H1 (cell line): ENCODE measurements at regions not wholly inside any gene's neighbourhood (a gene's known extent, or its start where the extent isn't known, plus 50 kb on each side); places are given as distances from the start of the nearest gene placed in this dataset.

ENCODE experiments used
- CTCF ChIA-PET: fragments of 300-600 bp; sonication (Branson Sonifier 250); formaldehyde crosslinking; loops from one replicate; lab custom pipeline; 2021; ENCODE audit not compliant: partially characterized antibody; lab: Charles Lee
- POLR2A ChIA-PET: fragments of 300-600 bp; sonication (Branson Sonifier 250); formaldehyde crosslinking; loops from one replicate; lab custom pipeline; 2021; ENCODE audit warnings: inconsistent platforms; ENCODE audit not compliant: partially characterized antibody; lab: Charles Lee
- DNase-seq, 2 experiments: peaks; one replicate each; pipeline versions ENCODE4 v3.0.0 to v3.0.0-alpha.2; 2010 to 2022; ENCODE audit warnings: low spot score in 2 of 2, low read depth in 1 of 2, mixed read lengths in 1 of 2
- FAIRE-seq: peaks from 2 replicates; lab custom pipeline; 2011; peaks lifted over from hg19 to GRCh38; lab: Jason Lieb, UNC
- H2AFZ ChIP-seq: 2 replicates; pipeline ENCODE4 v1.8.1; 2012; ENCODE audit warnings: low read length, inconsistent platforms
- H2AK5ac ChIP-seq: 2 replicates; pipeline ENCODE4 v1.6.1; 2013; ENCODE audit warnings: low read depth, low read length
- H2BK120ac ChIP-seq: replicated peaks from 2 replicates; pipeline ENCODE3; 2013; ENCODE audit warnings: low read depth, low read length, inconsistent platforms
- H2BK12ac ChIP-seq: 2 replicates; pipeline ENCODE4 v1.6.1; 2013; ENCODE audit warnings: low read depth, low read length
- H2BK15ac ChIP-seq: 2 replicates; pipeline ENCODE4 v1.6.1; 2013; ENCODE audit warnings: low read length
- H2BK20ac ChIP-seq: 2 replicates; pipeline ENCODE4 v1.6.1; 2013; ENCODE audit warnings: low read length
- H2BK5ac ChIP-seq: 2 replicates; pipeline ENCODE4 v1.6.1; 2013; ENCODE audit warnings: low read depth, low read length
- H3K14ac ChIP-seq: 2 replicates; pipeline ENCODE4 v1.6.1; 2013; ENCODE audit warnings: inconsistent platforms; ENCODE audit not compliant: insufficient read length
- H3K18ac ChIP-seq: 2 replicates; pipeline ENCODE4 v1.6.1; 2013; ENCODE audit warnings: low read length; ENCODE audit errors: extremely low read depth
- H3K23ac ChIP-seq: 2 replicates; pipeline ENCODE4 v1.6.1; 2013; ENCODE audit warnings: inconsistent platforms; ENCODE audit not compliant: insufficient read length
- H3K23me2 ChIP-seq: 2 replicates; pipeline ENCODE4 v1.6.1; 2013; ENCODE audit warnings: low read depth, low read length
- H3K27ac ChIP-seq: 2 replicates; pipeline ENCODE4 v1.6.1; 2011; ENCODE audit warnings: low read depth, low read length, inconsistent platforms
- H3K27me3 ChIP-seq, 4 experiments: replicated peaks in 1 of 4; 1 replicate in 1 of 4; 2 replicates in 3 of 4; pipeline versions ENCODE4 v1.6.1 to v1.8.1; 2011 to 2013; ENCODE audit warnings: low read length in 3 of 4, mild to moderate bottlenecking in 3 of 4, inconsistent platforms in 2 of 4, mixed read lengths in 2 of 4, moderate library complexity in 1 of 4; ENCODE audit not compliant: control insufficient read depth in 3 of 4, insufficient read depth in 3 of 4; ENCODE audit errors: extremely low read depth in 1 of 4
- H3K36me3 ChIP-seq, 4 experiments: 2 replicates each; pipeline versions ENCODE4 v1.6.1 to v1.8.1; 2011 to 2013; ENCODE audit warnings: mild to moderate bottlenecking in 4 of 4, low read length in 3 of 4, moderate library complexity in 2 of 4, control low read depth in 1 of 4, inconsistent platforms in 1 of 4; ENCODE audit not compliant: insufficient read depth in 4 of 4, control insufficient read depth in 2 of 4
- H3K4ac ChIP-seq: replicated peaks from 2 replicates; pipeline ENCODE3; 2013; ENCODE audit warnings: low read length, low read depth, mixed read lengths, inconsistent platforms; ENCODE audit not compliant: insufficient read length
- H3K4me1 ChIP-seq, 4 experiments: replicated peaks in 1 of 4; 1 replicate in 1 of 4; 2 replicates in 3 of 4; pipeline versions ENCODE4 v1.6.1 to v1.8.1; 2011 to 2013; ENCODE audit warnings: low read length in 3 of 4, inconsistent platforms in 2 of 4, mixed read lengths in 1 of 4; ENCODE audit not compliant: insufficient read depth in 4 of 4, control insufficient read depth in 3 of 4
- H3K4me2 ChIP-seq, 2 experiments: 2 replicates each; pipeline versions ENCODE4 v1.6.1 to v1.8.1; 2011 to 2013; ENCODE audit warnings: low read depth in 2 of 2, low read length in 2 of 2, control low read depth in 1 of 2, inconsistent platforms in 1 of 2, mild to moderate bottlenecking in 1 of 2; ENCODE audit not compliant: insufficient read depth in 1 of 2
- H3K4me3 ChIP-seq, 4 experiments: fragments of 200-600, 300-600 bp in 1 of 4; sonication (generic), shearing (Covaris generic), sonication (Bioruptor Twin) in 1 of 4; 2 replicates each; pipeline versions ENCODE4 v1.5.1 to v1.8.1; 2011 to 2016; ENCODE audit warnings: low read length in 4 of 4, low read depth in 3 of 4, control low read depth in 2 of 4, inconsistent platforms in 2 of 4, mild to moderate bottlenecking in 2 of 4, mixed read lengths in 1 of 4, moderate library complexity in 1 of 4; ENCODE audit not compliant: insufficient read depth in 2 of 4; ENCODE audit errors: extremely low read depth in 1 of 4
- H3K56ac ChIP-seq: replicated peaks from 2 replicates; pipeline ENCODE3; 2013; ENCODE audit warnings: low read depth, mild to moderate bottlenecking, mixed read lengths, low read length, inconsistent platforms; ENCODE audit not compliant: insufficient read length
- H3K79me1 ChIP-seq: 2 replicates; pipeline ENCODE4 v1.6.1; 2013; ENCODE audit warnings: low read depth, low read length, control low read depth
- H3K79me2 ChIP-seq, 2 experiments: 2 replicates each; pipeline versions ENCODE4 v1.6.1 to v1.8.1; 2012 to 2013; ENCODE audit warnings: low read length in 2 of 2, mild to moderate bottlenecking in 2 of 2, inconsistent platforms in 1 of 2; ENCODE audit not compliant: insufficient read depth in 2 of 2, control insufficient read depth in 1 of 2
- H3K9ac ChIP-seq, 4 experiments: replicated peaks in 1 of 4; 1 replicate in 1 of 4; 2 replicates in 3 of 4; pipeline versions ENCODE4 v1.6.1 to v1.8.1; 2011 to 2013; ENCODE audit warnings: low read depth in 3 of 4, low read length in 3 of 4, control low read depth in 2 of 4, mild to moderate bottlenecking in 2 of 4, moderate library complexity in 2 of 4, inconsistent platforms in 1 of 4; ENCODE audit errors: extremely low read depth in 1 of 4
- H3K9me3 ChIP-seq, 2 experiments: 2 replicates each; pipeline versions ENCODE4 v1.6.1 to v1.8.1; 2012 to 2013; ENCODE audit warnings: mild to moderate bottlenecking in 2 of 2, moderate library complexity in 2 of 2, control low read depth in 1 of 2, inconsistent platforms in 1 of 2, low read depth in 1 of 2, low read length in 1 of 2, mixed read lengths in 1 of 2; ENCODE audit not compliant: insufficient read depth in 2 of 2
- H4K20me1 ChIP-seq, 2 experiments: replicated peaks in 1 of 2; 2 replicates each; pipeline versions ENCODE3 to v1.8.1; 2011 to 2013; ENCODE audit warnings: inconsistent platforms in 2 of 2, low read length in 2 of 2, mild to moderate bottlenecking in 1 of 2; ENCODE audit not compliant: insufficient read depth in 2 of 2, control insufficient read depth in 1 of 2
- H4K5ac ChIP-seq: 2 replicates; pipeline ENCODE4 v1.6.1; 2013; ENCODE audit warnings: low read length, low read depth, mixed read lengths, inconsistent platforms; ENCODE audit not compliant: insufficient read length
- H4K8ac ChIP-seq: 2 replicates; pipeline ENCODE4 v1.8.0; 2013; ENCODE audit warnings: mild to moderate bottlenecking, moderate library complexity, low read length, inconsistent platforms; ENCODE audit not compliant: insufficient read depth; ENCODE audit errors: extremely low read depth
- H4K91ac ChIP-seq: replicated peaks from 2 replicates; pipeline ENCODE3; 2013; ENCODE audit warnings: low read length, mixed read lengths, inconsistent platforms; ENCODE audit not compliant: insufficient read length
- BCL11A ChIP-seq, 2 experiments: IDR thresholded peaks; one replicate each; pipeline ENCODE4 v1.6.1; 2011; ENCODE audit warnings: low read depth in 2 of 2, low read length in 2 of 2, mild to moderate bottlenecking in 2 of 2
- CTBP2 ChIP-seq: IDR thresholded peaks from 2 replicates; pipeline ENCODE4 v1.7.0; 2011; ENCODE audit warnings: borderline replicate concordance, mild to moderate bottlenecking, moderate library complexity, mixed read lengths, low read length; ENCODE audit not compliant: insufficient read depth, insufficient read length
- GABPA ChIP-seq: IDR thresholded peaks from 2 replicates; pipeline ENCODE4 v1.6.1; 2011; ENCODE audit warnings: mild to moderate bottlenecking, low read length, moderate library complexity, borderline replicate concordance; ENCODE audit not compliant: insufficient read depth
- JUN ChIP-seq: IDR thresholded peaks from 2 replicates; pipeline ENCODE4 v1.6.1; 2011; ENCODE audit warnings: low read depth, mild to moderate bottlenecking, improper control_type of control experiment, low read length
- KDM4A ChIP-seq: IDR thresholded peaks from one replicate; pipeline ENCODE4 v1.7.1; 2012; ENCODE audit warnings: low read depth, mild to moderate bottlenecking, moderate library complexity, low read length, inconsistent platforms; ENCODE audit not compliant: severe bottlenecking
- NANOG ChIP-seq: IDR thresholded peaks from 2 replicates; pipeline ENCODE4 v1.6.1; 2011; ENCODE audit warnings: low read length, low read depth, mild to moderate bottlenecking, inconsistent platforms; ENCODE audit not compliant: insufficient read depth, poor library complexity, severe bottlenecking
- POLR2A ChIP-seq, 2 experiments: IDR thresholded peaks; 1 replicate in 1 of 2; 2 replicates in 1 of 2; pipeline ENCODE4 v1.6.1; 2011; ENCODE audit warnings: low read depth in 2 of 2, low read length in 2 of 2, mild to moderate bottlenecking in 2 of 2; ENCODE audit errors: control extremely low read depth in 1 of 2
- POU5F1 ChIP-seq: IDR thresholded peaks from 2 replicates; pipeline ENCODE4 v1.6.1; 2011; ENCODE audit warnings: low read depth, mild to moderate bottlenecking, low read length, moderate library complexity
- RBBP5 ChIP-seq: IDR thresholded peaks from 2 replicates; pipeline ENCODE4 v1.7.1; 2012; ENCODE audit warnings: low read depth, mild to moderate bottlenecking, inconsistent platforms, low read length, moderate library complexity, borderline replicate concordance
- RNF2 ChIP-seq: fragments of 200-900, 300-1000 bp; sonication (generic); IDR thresholded peaks from 2 replicates; pipeline ENCODE4 v1.7.1; 2016; ENCODE audit warnings: borderline replicate concordance, low read depth, mild to moderate bottlenecking, antibody characterized with exemption, low read length; ENCODE audit not compliant: poor library complexity, severe bottlenecking; ENCODE audit errors: missing control alignments
- SIX5 ChIP-seq: IDR thresholded peaks from 2 replicates; pipeline ENCODE4 v1.6.1; 2011; ENCODE audit warnings: mild to moderate bottlenecking, low read depth, low read length
- SP4 ChIP-seq: IDR thresholded peaks from 2 replicates; pipeline ENCODE4 v1.6.1; 2012; ENCODE audit warnings: low read length, inconsistent platforms
- SUZ12 ChIP-seq: fragments of 200-600 bp; sonication (generic); IDR thresholded peaks from 2 replicates; pipeline ENCODE4 v1.6.1; 2012; ENCODE audit warnings: mild to moderate bottlenecking, inconsistent platforms, low read length, moderate library complexity, mixed read lengths
- TAF7 ChIP-seq: optimal IDR thresholded peaks from 2 replicates; pipeline ENCODE3; 2011; ENCODE audit warnings: low read depth, mild to moderate bottlenecking, inconsistent platforms, low read length, moderate library complexity, borderline replicate concordance
- TBP ChIP-seq: IDR thresholded peaks from 2 replicates; pipeline ENCODE4 v1.6.1; 2011; ENCODE audit warnings: low read depth, low read length, improper control_type of control experiment
- WGBS, 2 experiments: shearing (Covaris generic) in 1 of 2; methylation state at CpG; one replicate each; pipeline versions ENCODE4 v1.1.6 to v1.1.7; 2013 to 2015; ENCODE audit warnings: low lambda C conversion rate in 2 of 2, mixed read lengths in 2 of 2, inconsistent platforms in 1 of 2, low coverage in 1 of 2, missing lambda C conversion rate in 1 of 2; ENCODE audit not compliant: insufficient replicate concordance in 2 of 2, insufficient coverage in 1 of 2, insufficient read length in 1 of 2; ENCODE audit errors: extremely low coverage in 1 of 2, missing lambda C conversion rate in 1 of 2; 5-methylcytosine and 5-hydroxymethylcytosine counted together

DNA sequence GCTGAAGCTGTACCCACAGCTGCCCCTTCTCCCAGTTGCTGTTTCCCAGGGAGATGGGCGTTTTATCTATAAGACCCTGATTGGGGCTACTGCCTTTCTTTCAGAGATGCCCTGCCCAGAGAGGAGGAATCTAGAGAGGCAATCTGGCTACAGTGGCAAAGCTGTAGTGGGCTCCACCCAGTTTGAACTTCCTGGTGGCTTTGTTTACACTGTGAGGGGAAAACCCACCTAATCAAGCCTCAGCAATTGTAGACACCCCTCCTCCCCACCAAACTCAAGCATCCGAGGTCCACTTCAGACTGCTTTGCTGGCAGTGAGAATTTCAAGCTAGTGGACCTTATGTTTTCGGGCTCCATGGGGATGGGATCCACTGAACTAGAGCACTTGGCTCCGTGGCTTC lies 240.4 kb upstream of the AFF2 start:
- Histone ChIP-seq H3K18ac (no peak overlapping the region; the same call in 1 of the 2 replicates), H3K4me2 (no peak overlapping the region), H3K27ac (no peak overlapping the region), H3K27me3 (no peaks in the 10 kb centered on the region), H4K20me1 (no peaks in the 10 kb centered on the region), H3K23ac (no peak overlapping the region), H3K23me2 (no peaks in the 10 kb centered on the region), H3K79me1 (no peaks in the 10 kb centered on the region), H2BK20ac (no peak overlapping the region), H3K4me3 (no peak overlapping the region), H3K79me2 (no peaks in the 10 kb centered on the region), H3K14ac (no peak overlapping the region), H2BK15ac (no peak overlapping the region), H2BK12ac (no peak overlapping the region), H4K5ac (no peak overlapping the region), H3K9me3 (no peaks in the 10 kb centered on the region), H4K8ac (no peak overlapping the region), H2AK5ac (no peak overlapping the region), H4K91ac (no peak overlapping the region), H2BK5ac (no peak overlapping the region), H3K9ac (no peak overlapping the region), H3K56ac (no peak overlapping the region), H3K4me1 (no peaks in the 10 kb centered on the region), H2BK120ac (no peak overlapping the region), H3K4ac (no peak overlapping the region), H2AFZ (no peak overlapping the region), H3K36me3 (no peaks in the 10 kb centered on the region)
- POLR2A ChIA-PET, result no interaction called here
- no peak for DNase-seq
- CTCF ChIA-PET, result interaction anchor here (0.7 kb wide), 1 partner anchor 125 kb away, joined by 4 read pairs; no protein-coding TSS in a partner anchor
- FAIRE-seq, result no peak
- 85% methylated on average over 4 of the region's 4 CpGs; no CpG with 5 or more reads in 1 of the 2 experiments for WGBS, 2 experiments
- no peak for TF ChIP-seq NANOG
- no peak for TF ChIP-seq SP4
- no peak for TF ChIP-seq TAF7
- TF ChIP-seq POLR2A (IDR thresholded peaks at IDR 0.05; ENCODE audit: control extremely low read depth in 1 of 2, low read depth in 2 of 2, low read length in 2 of 2), result no peak
- TF ChIP-seq SIX5, result no peak
- no peak for TF ChIP-seq RBBP5
- no peak for TF ChIP-seq RNF2
- TF ChIP-seq BCL11A (IDR thresholded peaks at IDR 0.05; ENCODE audit: low read depth in 2 of 2, low read length in 2 of 2), result no peak
- no peak for TF ChIP-seq POU5F1
- TF ChIP-seq GABPA, result no peak
- no peak for TF ChIP-seq TBP
- TF ChIP-seq CTBP2, result no peak
- no peak for TF ChIP-seq JUN
- TF ChIP-seq SUZ12, result no peak
- no peak for TF ChIP-seq KDM4A
